ENCODE measurements at regions not wholly inside any gene's neighbourhood (a gene's known extent, or its start where the extent isn't known, plus 50 kb on each side); places are given as distances from the start of the nearest gene placed in this dataset.

DNA sequence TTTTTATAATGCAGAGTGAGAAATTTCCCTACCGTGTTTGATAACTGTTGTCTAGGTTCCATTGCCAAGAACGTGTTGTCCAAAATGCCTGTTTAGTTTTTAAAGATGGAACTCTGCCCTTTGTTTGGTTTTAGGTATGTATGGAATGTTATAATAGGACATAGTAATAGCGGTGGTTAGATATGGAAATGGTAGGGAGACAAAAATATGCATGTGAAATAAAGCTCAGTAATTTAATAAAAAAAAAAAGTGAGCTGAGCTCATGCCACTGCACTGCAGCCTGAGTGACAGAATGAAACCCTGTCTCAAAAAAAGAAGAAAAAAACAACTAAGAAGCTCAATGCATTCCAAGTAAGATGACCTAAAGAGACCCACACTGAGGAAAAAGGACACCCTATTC is 72.9 kb downstream of the ZNF783 start:
- no peaks in the 10 kb centered on the region for H4K20me1 ChIP-seq (ENCODE audit: insufficient read depth)
- no peaks in the 10 kb centered on the region for H3K27me3 ChIP-seq (ENCODE audit: insufficient read depth, low read length)
- H3K9ac ChIP-seq (ENCODE audit: low read length), result no peak overlapping the region
- no TSS peak for BruUV-seq (replicated peaks)
- ChIA-PET POLR2A (no interaction called here), RAD21 (ENCODE audit: low non-redundant PET in 1 of 2, low total read pairs in 2 of 2, uncharacterized antibody in 2 of 2, unreplicated experiment in 2 of 2) (no interaction called here), CTCF (no interaction called here)
- H3K9me2 ChIP-seq (ENCODE audit: insufficient read depth), result no peaks in the 10 kb centered on the region
- no peaks in the 10 kb centered on the region for H3K79me2 ChIP-seq (ENCODE audit: insufficient read depth, low read length)
- ATAC-seq (no peak), DNase-seq (ENCODE audit: low read depth, low spot score) (no peak)
- no peaks in the 10 kb centered on the region for H3K36me3 ChIP-seq (ENCODE audit: control insufficient read depth in 1 of 2, insufficient read depth in 2 of 2, low read length in 2 of 2)
- H3K9me3 ChIP-seq (ENCODE audit: control insufficient read depth in 1 of 2, insufficient read depth in 1 of 2, low read depth in 1 of 2, low read length in 2 of 2), result no peaks in the 10 kb centered on the region; a peak in 1 of 4 replicates
- TF ChIP-seq TCF7L2 (IDR thresholded peaks at IDR 0.05; ENCODE audit: borderline replicate concordance, extremely low read depth, insufficient read depth, insufficient read length) (no peak), YY1 (IDR thresholded peaks at IDR 0.05; ENCODE audit: extremely low read depth, insufficient replicate concordance, low read depth, low read length) (no peak), SP1 (IDR thresholded peaks at IDR 0.05; ENCODE audit: low read depth) (no peak), SIN3A (IDR thresholded peaks at IDR 0.05; ENCODE audit: low read depth) (no peak), ZNF274 (IDR thresholded peaks at IDR 0.05; ENCODE audit: low read depth, low read length) (no peak)
- TF ChIP-seq, protein P1, sequence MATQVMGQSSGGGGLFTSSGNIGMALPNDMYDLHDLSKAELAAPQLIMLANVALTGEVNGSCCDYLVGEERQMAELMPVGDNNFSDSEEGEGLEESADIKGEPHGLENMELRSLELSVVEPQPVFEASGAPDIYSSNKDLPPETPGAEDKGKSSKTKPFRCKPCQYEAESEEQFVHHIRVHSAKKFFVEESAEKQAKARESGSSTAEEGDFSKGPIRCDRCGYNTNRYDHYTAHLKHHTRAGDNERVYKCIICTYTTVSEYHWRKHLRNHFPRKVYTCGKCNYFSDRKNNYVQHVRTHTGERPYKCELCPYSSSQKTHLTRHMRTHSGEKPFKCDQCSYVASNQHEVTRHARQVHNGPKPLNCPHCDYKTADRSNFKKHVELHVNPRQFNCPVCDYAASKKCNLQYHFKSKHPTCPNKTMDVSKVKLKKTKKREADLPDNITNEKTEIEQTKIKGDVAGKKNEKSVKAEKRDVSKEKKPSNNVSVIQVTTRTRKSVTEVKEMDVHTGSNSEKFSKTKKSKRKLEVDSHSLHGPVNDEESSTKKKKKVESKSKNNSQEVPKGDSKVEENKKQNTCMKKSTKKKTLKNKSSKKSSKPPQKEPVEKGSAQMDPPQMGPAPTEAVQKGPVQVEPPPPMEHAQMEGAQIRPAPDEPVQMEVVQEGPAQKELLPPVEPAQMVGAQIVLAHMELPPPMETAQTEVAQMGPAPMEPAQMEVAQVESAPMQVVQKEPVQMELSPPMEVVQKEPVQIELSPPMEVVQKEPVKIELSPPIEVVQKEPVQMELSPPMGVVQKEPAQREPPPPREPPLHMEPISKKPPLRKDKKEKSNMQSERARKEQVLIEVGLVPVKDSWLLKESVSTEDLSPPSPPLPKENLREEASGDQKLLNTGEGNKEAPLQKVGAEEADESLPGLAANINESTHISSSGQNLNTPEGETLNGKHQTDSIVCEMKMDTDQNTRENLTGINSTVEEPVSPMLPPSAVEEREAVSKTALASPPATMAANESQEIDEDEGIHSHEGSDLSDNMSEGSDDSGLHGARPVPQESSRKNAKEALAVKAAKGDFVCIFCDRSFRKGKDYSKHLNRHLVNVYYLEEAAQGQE (IDR thresholded peaks at IDR 0.05; ENCODE audit: low read depth), result no peak
- no peak overlapping the region for H3K27ac ChIP-seq (ENCODE audit: low read depth, low read length)
- intact Hi-C loops (cut with micrococcal nuclease), result no loop called here
- no peak overlapping the region for H3K4me3 ChIP-seq (replicated peaks in 1 of 2; ENCODE audit: low read depth in 1 of 2, low read length in 2 of 2)
- no peak overlapping the region for H3K4me2 ChIP-seq (ENCODE audit: low read length)
- H3K4me1 ChIP-seq (ENCODE audit: control insufficient read depth in 1 of 2, insufficient read depth in 2 of 2, low read length in 2 of 2), result no peaks in the 10 kb centered on the region
- H2AFZ ChIP-seq (ENCODE audit: low read depth, low read length, poor library complexity, severe bottlenecking), result no peak overlapping the region

All from HCT116 (cell line).